Trophoblast cell (in vitro differentiated cells and primary cell): ENCODE measurements at regions not wholly inside any gene's neighbourhood (a gene's known extent, or its start where the extent isn't known, plus 50 kb on each side); places are given as distances from the start of the nearest gene placed in this dataset.
A peak's percentile ranks its signal among the peaks of the same experiment; 100 is the strongest.
"Not testable (repeated sequence)": the region's sequence is repeated elsewhere in the genome, so short reads cannot be mapped to it uniquely, and the experiment has no call there.

Source experiments
- DNase-seq, 2 donors: peaks; one replicate each; pipeline ENCODE4 v3.0.0-alpha.2; 2016
- H2AFZ ChIP-seq: 2 replicates; pipeline ENCODE4 v1.6.1; 2013; ENCODE audit warnings: low read length, moderate library complexity, mild to moderate bottlenecking; ENCODE audit not compliant: insufficient read depth, poor library complexity
- H2AK5ac ChIP-seq: 2 replicates; pipeline ENCODE4 v1.6.1; 2013; ENCODE audit warnings: mild to moderate bottlenecking, low read length
- H2BK120ac ChIP-seq: 2 replicates; pipeline ENCODE4 v1.6.1; 2013; ENCODE audit warnings: low read length, mild to moderate bottlenecking, moderate library complexity; ENCODE audit not compliant: insufficient read depth, poor library complexity
- H2BK12ac ChIP-seq: 2 replicates; pipeline ENCODE4 v1.6.1; 2013; ENCODE audit warnings: mild to moderate bottlenecking, low read length, moderate library complexity
- H2BK5ac ChIP-seq: 2 replicates; pipeline ENCODE4 v1.6.1; 2013; ENCODE audit warnings: low read length, low read depth, moderate library complexity, mild to moderate bottlenecking; ENCODE audit not compliant: poor library complexity
- H3K14ac ChIP-seq: 2 replicates; pipeline ENCODE4 v1.6.1; 2013; ENCODE audit warnings: mild to moderate bottlenecking, low read length
- H3K18ac ChIP-seq: 2 replicates; pipeline ENCODE4 v1.6.1; 2013; ENCODE audit warnings: mild to moderate bottlenecking, low read length
- H3K23ac ChIP-seq: 2 replicates; pipeline ENCODE4 v1.6.1; 2013; ENCODE audit warnings: low read length
- H3K27ac ChIP-seq: 2 replicates; pipeline ENCODE4 v1.5.1; 2013; ENCODE audit warnings: low read depth, mild to moderate bottlenecking, inconsistent platforms, low read length, moderate library complexity
- H3K27me3 ChIP-seq: 2 replicates; pipeline ENCODE4 v1.6.1; 2013; ENCODE audit warnings: inconsistent platforms, mild to moderate bottlenecking, low read length, moderate library complexity; ENCODE audit not compliant: insufficient read depth
- H3K36me3 ChIP-seq, 2 experiments: 1 replicate in 1 of 2; 2 replicates in 1 of 2; pipeline ENCODE4 v1.6.1; 2013; ENCODE audit warnings: low read length in 2 of 2, mild to moderate bottlenecking in 2 of 2, moderate library complexity in 1 of 2; ENCODE audit not compliant: insufficient read depth in 2 of 2, control insufficient read depth in 1 of 2
- H3K4ac ChIP-seq: 2 replicates; pipeline ENCODE4 v1.6.1; 2013; ENCODE audit warnings: low read depth, mild to moderate bottlenecking, low read length, moderate library complexity
- H3K4me1 ChIP-seq, 2 experiments: 1 replicate in 1 of 2; 2 replicates in 1 of 2; pipeline ENCODE4 v1.6.1; 2013; ENCODE audit warnings: low read length in 2 of 2, mild to moderate bottlenecking in 2 of 2, moderate library complexity in 1 of 2; ENCODE audit not compliant: insufficient read depth in 2 of 2, control insufficient read depth in 1 of 2
- H3K4me2 ChIP-seq: 2 replicates; pipeline ENCODE4 v1.6.1; 2013; ENCODE audit warnings: inconsistent platforms, mild to moderate bottlenecking, low read length, moderate library complexity
- H3K4me3 ChIP-seq: 2 replicates; pipeline ENCODE4 v1.5.1; 2013; ENCODE audit warnings: mild to moderate bottlenecking, low read depth, low read length, inconsistent platforms
- H3K79me1 ChIP-seq: one replicate; pipeline ENCODE4 v1.6.1; 2013; ENCODE audit warnings: low read length
- H3K79me2 ChIP-seq: 2 replicates; pipeline ENCODE4 v1.6.1; 2013; ENCODE audit warnings: low read length, mild to moderate bottlenecking; ENCODE audit not compliant: control insufficient read depth, insufficient read depth, poor library complexity
- H3K9ac ChIP-seq: 2 replicates; pipeline ENCODE4 v1.6.1; 2013; ENCODE audit warnings: mild to moderate bottlenecking, low read length
- H3K9me3 ChIP-seq: 2 replicates; pipeline ENCODE4 v1.6.1; 2013; ENCODE audit warnings: low read depth, mild to moderate bottlenecking, control low read depth, inconsistent platforms, low read length; ENCODE audit not compliant: insufficient read depth
- H4K12ac ChIP-seq: 2 replicates; pipeline ENCODE4 v1.6.1; 2013; ENCODE audit warnings: low read depth, mild to moderate bottlenecking, low read length, moderate library complexity
- H4K8ac ChIP-seq: 2 replicates; pipeline ENCODE4 v1.6.1; 2013; ENCODE audit warnings: low read depth, mild to moderate bottlenecking, low read length, moderate library complexity
- H4K91ac ChIP-seq: one replicate; pipeline ENCODE4 v1.6.1; 2013; ENCODE audit warnings: low read depth, mild to moderate bottlenecking, low read length, moderate library complexity
- WGBS: extraction: QIAGEN DNeasy Blood & Tissue Kit; methylation state at CpG from one replicate; pipeline ENCODE4 v1.1.7; 2013; ENCODE audit warnings: missing lambda C conversion rate; ENCODE audit not compliant: insufficient read length, insufficient coverage; ENCODE audit errors: extremely low coverage; 5-methylcytosine and 5-hydroxymethylcytosine counted together

DNA sequence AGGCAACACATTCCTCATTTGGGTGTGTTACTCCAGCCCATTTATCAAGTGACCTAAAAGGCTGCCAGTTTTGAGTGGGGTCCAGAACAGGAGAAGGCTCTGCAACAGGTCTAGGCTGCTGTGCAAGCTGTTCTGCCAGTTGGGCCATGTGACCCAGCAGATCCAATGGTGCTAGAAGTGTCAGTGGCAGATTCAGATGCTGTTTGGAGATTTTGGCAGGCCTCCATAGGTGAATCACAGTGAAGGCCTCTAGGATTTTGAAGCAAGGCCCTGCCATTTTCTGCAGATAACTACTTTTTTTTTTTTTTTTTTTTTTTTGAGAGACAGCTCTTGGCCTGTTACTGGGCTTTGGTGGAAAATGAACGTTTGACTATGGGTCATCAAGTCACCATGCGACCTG lies 147.5 kb downstream of the GPR37 start:
- H3K4me1 ChIP-seq, H3K18ac ChIP-seq, H3K23ac ChIP-seq, H3K4ac ChIP-seq, H3K9me3 ChIP-seq, H3K27me3 ChIP-seq, H3K4me3 ChIP-seq, H4K12ac ChIP-seq, H4K91ac ChIP-seq, H3K14ac ChIP-seq, H2BK12ac ChIP-seq, H4K8ac ChIP-seq, H3K9ac ChIP-seq, H3K4me2 ChIP-seq, DNase-seq, H3K27ac ChIP-seq, H3K79me2 ChIP-seq, H2AFZ ChIP-seq, H3K36me3 ChIP-seq, H2BK5ac ChIP-seq, H2AK5ac ChIP-seq, H2BK120ac ChIP-seq, H3K79me1 ChIP-seq: not testable (repeated sequence)
- no CpG with 5 or more reads among the region's 2 CpGs for WGBS

DNA sequence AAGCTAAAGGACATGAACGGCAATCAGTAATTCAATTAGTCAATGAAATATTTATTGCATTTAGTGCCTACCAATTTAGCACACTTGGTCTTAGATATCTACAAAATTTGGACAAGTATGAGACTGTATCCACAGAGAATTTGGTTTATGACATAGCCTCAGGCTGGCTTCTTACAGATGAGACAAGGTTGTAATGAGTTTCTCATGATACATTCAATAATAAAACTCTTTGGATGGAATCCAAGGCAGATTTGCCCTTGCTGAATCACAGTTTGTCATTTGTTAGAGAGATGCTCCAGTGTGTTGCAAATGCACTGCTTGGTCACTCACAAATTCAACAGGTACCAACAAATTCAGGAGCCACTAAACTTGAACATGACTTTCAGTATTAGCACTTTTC lies 162.5 kb downstream of the GPR37 start:
- Histone ChIP-seq H3K79me2 (no peaks in the 10 kb centered on the region), H3K4me2 (no peak overlapping the region), H3K79me1 (no peaks in the 10 kb centered on the region), H3K14ac (no peak overlapping the region), H3K4me1 (no peaks in the 10 kb centered on the region), H3K9ac (no peak overlapping the region), H2BK12ac (no peak overlapping the region), H3K27me3 (no peaks in the 10 kb centered on the region), H2AK5ac (no peak overlapping the region), H2BK120ac (no peak overlapping the region), H4K8ac (no peak overlapping the region), H3K4ac (no peak overlapping the region), H4K91ac (no peak overlapping the region), H2AFZ (no peak overlapping the region), H3K23ac (no peak overlapping the region), H3K36me3 (no peaks in the 10 kb centered on the region), H4K12ac (no peak overlapping the region), H3K18ac (no peak overlapping the region), H2BK5ac (no peak overlapping the region), H3K27ac (no peak overlapping the region), H3K9me3 (no peaks in the 10 kb centered on the region), H3K4me3 (no peak overlapping the region)
- no CpG with 5 or more reads among the region's 1 CpG for WGBS
- DNase-seq: no peak

DNA sequence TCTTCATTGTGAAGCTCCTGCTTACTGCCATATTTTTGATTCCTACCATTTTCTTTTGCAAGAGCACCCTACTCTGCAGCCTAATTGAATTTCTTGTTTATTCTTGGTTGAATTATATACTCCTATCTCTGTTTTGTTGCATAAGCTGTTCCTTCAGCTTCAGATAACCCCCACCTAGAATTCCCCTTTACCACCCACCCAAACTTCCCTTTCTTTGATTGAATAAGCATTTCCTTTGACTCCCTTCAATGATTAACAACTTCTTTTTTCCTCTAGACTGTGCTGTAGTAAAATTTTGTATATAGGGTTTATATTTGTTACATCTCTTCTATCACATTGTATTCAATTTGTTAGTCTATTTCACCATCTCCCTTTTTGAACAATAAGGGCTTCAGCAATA lies 168.1 kb downstream of the GPR37 start:
- Histone ChIP-seq H2BK5ac (no peak overlapping the region), H2BK120ac (no peak overlapping the region), H3K27me3 (no peaks in the 10 kb centered on the region), H2AFZ (no peak overlapping the region), H3K79me1 (no peaks in the 10 kb centered on the region), H3K23ac (no peak overlapping the region), H2BK12ac (no peak overlapping the region), H4K8ac (no peak overlapping the region), H3K4me1 (no peaks in the 10 kb centered on the region), H3K9ac (no peak overlapping the region), H3K9me3 (no peaks in the 10 kb centered on the region), H3K14ac (no peak overlapping the region), H3K4me2 (no peak overlapping the region), H3K79me2 (no peaks in the 10 kb centered on the region), H3K4ac (no peak overlapping the region), H3K4me3 (no peak overlapping the region), H4K91ac (no peak overlapping the region), H4K12ac (no peak overlapping the region), H2AK5ac (no peak overlapping the region), H3K36me3 (no peaks in the 10 kb centered on the region), H3K18ac (no peak overlapping the region), H3K27ac (no peak overlapping the region)
- DNase-seq: no peak

DNA sequence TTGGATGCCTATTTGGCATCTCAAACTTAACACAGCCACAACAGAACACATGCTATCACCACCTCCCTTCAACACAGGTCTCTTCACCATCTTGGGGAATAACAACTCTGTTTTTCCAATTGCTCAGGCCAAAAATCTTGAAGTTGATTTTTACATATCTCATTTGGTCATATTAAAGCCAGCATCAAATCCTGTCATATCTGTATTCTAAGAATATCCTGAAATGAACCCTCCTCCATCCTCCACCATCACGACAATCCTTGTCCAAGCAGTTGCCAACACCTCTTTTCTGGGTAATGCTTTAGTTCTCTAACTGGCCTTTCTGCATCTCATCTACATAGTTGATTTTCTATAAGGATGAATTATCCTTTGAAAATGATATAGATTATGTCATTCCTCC lies 168.7 kb downstream of the GPR37 start:
- Histone ChIP-seq H4K8ac (no peak overlapping the region), H2AK5ac (no peak overlapping the region), H3K9me3 (no peaks in the 10 kb centered on the region), H4K91ac (no peak overlapping the region), H3K79me1 (no peaks in the 10 kb centered on the region), H3K27ac (no peak overlapping the region), H2AFZ (no peak overlapping the region), H3K18ac (no peak overlapping the region), H4K12ac (no peak overlapping the region), H3K23ac (no peak overlapping the region), H3K27me3 (no peaks in the 10 kb centered on the region), H2BK120ac (no peak overlapping the region), H3K9ac (no peak overlapping the region), H2BK12ac (no peak overlapping the region), H3K79me2 (no peaks in the 10 kb centered on the region), H3K4me2 (no peak overlapping the region), H2BK5ac (no peak overlapping the region), H3K4me3 (no peak overlapping the region), H3K4me1 (no peaks in the 10 kb centered on the region), H3K4ac (no peak overlapping the region), H3K36me3 (no peaks in the 10 kb centered on the region), H3K14ac (no peak overlapping the region)
- no CpG with 5 or more reads among the region's 1 CpG for WGBS
- DNase-seq: no peak

DNA sequence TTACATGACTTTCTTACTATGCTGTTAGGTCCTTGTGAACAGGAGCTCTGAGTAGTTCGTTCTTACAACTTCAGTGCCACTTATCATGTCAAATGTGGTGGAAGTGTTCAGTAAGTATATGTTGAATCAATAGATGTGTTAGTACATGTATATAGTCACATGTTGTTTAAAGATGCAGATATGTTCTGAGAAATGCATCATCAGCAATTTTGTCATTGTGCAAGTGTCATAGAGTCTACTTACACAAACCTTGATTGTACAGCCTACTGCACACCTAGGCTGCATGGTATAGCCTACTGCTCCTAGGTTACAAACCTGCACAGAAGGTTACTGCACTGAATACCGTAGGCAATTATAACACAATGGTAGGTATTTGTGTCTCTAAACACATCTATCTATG lies 174.8 kb downstream of the GPR37 start:
- Histone ChIP-seq H3K4me1 (no peaks in the 10 kb centered on the region), H2BK120ac (no peak overlapping the region), H3K18ac (no peak overlapping the region), H3K27me3 (no peaks in the 10 kb centered on the region), H3K27ac (no peak overlapping the region), H3K4ac (no peak overlapping the region), H4K8ac (no peak overlapping the region), H3K9me3 (no peaks in the 10 kb centered on the region), H3K4me3 (no peak overlapping the region), H3K14ac (no peak overlapping the region), H2BK12ac (no peak overlapping the region), H3K79me1 (no peaks in the 10 kb centered on the region), H3K23ac (peak overlapping the region; percentile 80), H3K9ac (no peak overlapping the region), H2AFZ (no peak overlapping the region), H4K12ac (no peak overlapping the region), H4K91ac (no peak overlapping the region), H2BK5ac (no peak overlapping the region), H3K79me2 (no peaks in the 10 kb centered on the region), H3K36me3 (no peaks in the 10 kb centered on the region), H2AK5ac (no peak overlapping the region), H3K4me2 (no peak overlapping the region)
- no peak for DNase-seq
- WGBS: no CpG with 5 or more reads among the region's 2 CpGs
